NCI-H146 (cell line): ENCODE measurements at regions not wholly inside any gene's neighbourhood (a gene's known extent, or its start where the extent isn't known, plus 50 kb on each side); places are given as distances from the start of the nearest gene placed in this dataset.

Experiments
- DNase-seq: peaks from one replicate; lab custom pipeline; 2025; lab: John Stamatoyannopoulos, UW

GRCh38 chr5:38643616-38644015 lies 87.2 kb upstream of the LIFR start:
- no peak for DNase-seq

- DNase-seq, result no peak
These were observed 89.1 kb upstream of the LIFR start for GRCh38 chr5:38645508-38645907.

- DNase-seq, result no peak
These were observed 92.4 kb upstream of the LIFR start for GRCh38 chr5:38648703-38649291.

GRCh38 chr5:38650540-38650939 lies 94.1 kb upstream of the LIFR start:
- DNase-seq, result no peak

GRCh38 chr5:38650946-38651345 lies 94.5 kb upstream of the LIFR start:
- no peak for DNase-seq

- DNase-seq, result no peak
These were observed 95.4 kb upstream of the LIFR start for GRCh38 chr5:38651806-38652205.

- DNase-seq, result no peak
These were observed 96.9 kb upstream of the LIFR start for GRCh38 chr5:38653389-38653788.

- no peak for DNase-seq
These were observed 99.2 kb upstream of the LIFR start for GRCh38 chr5:38655691-38656090.

GRCh38 chr5:38656568-38656967 lies 100.1 kb upstream of the LIFR start:
- DNase-seq, result no peak

GRCh38 chr5:38657020-38657419 lies 100.6 kb upstream of the LIFR start:
- DNase-seq, result no peak

GRCh38 chr5:38660194-38660668 lies 103.8 kb upstream of the LIFR start:
- peak; percentile 30 for DNase-seq

GRCh38 chr5:38662090-38662489 lies 105.6 kb upstream of the LIFR start:
- DNase-seq, result no peak

GRCh38 chr5:38663249-38663648 lies 106.8 kb upstream of the LIFR start:
- DNase-seq, result no peak

GRCh38 chr5:38666668-38667498 lies 110.4 kb upstream of the LIFR start:
- no peak for DNase-seq

- DNase-seq, result no peak
These were observed 111.0 kb upstream of the LIFR start for GRCh38 chr5:38667499-38667776.

- DNase-seq, result no peak
These were observed 113.0 kb upstream of the LIFR start for GRCh38 chr5:38669361-38669880.

- DNase-seq, result no peak
These were observed 113.6 kb upstream of the LIFR start for GRCh38 chr5:38670066-38670465.

GRCh38 chr5:38670878-38671277 lies 114.4 kb upstream of the LIFR start:
- no peak for DNase-seq

- DNase-seq, result no peak
These were observed 115.8 kb upstream of the LIFR start for GRCh38 chr5:38672059-38672788.

GRCh38 chr5:38673671-38674071 lies 117.2 kb upstream of the LIFR start:
- DNase-seq, result no peak

- no peak for DNase-seq
These were observed 119.0 kb upstream of the LIFR start for GRCh38 chr5:38675443-38675842.

- no peak for DNase-seq
These were observed 121.2 kb upstream of the LIFR start for GRCh38 chr5:38677636-38678035.

GRCh38 chr5:38678076-38678475 lies 121.6 kb upstream of the LIFR start:
- no peak for DNase-seq
